Right atrium auricular region (tissue), 2 donors: ENCODE measurements at regions not wholly inside any gene's neighbourhood (a gene's known extent, or its start where the extent isn't known, plus 50 kb on each side); places are given as distances from the start of the nearest gene placed in this dataset.
"Not testable (repeated sequence)": the region's sequence is repeated elsewhere in the genome, so short reads cannot be mapped to it uniquely, and the experiment has no call there.

ENCODE experiments used
- DNase-seq: peaks from one replicate; pipeline ENCODE4 v3.0.0-alpha.2; 2019; ENCODE audit warnings: low spot score
- H3K27ac ChIP-seq, 2 donors: fragments of 200-600 bp; sonication (generic); 1 replicate in 1 of 2; 2 replicates in 1 of 2; pipeline ENCODE4 v1.5.1; 2016 to 2019
- H3K27me3 ChIP-seq, 2 donors: fragments of 200-600 bp; sonication (generic); one replicate each; pipeline versions ENCODE4 v1.5.1 to v1.6.0; 2017 to 2019
- H3K36me3 ChIP-seq: fragments of 200-600 bp; sonication (generic); one replicate; pipeline ENCODE4 v1.5.1; 2016
- H3K4me1 ChIP-seq, 2 donors: fragments of 200-600 bp; sonication (generic); one replicate each; pipeline versions ENCODE4 v1.5.1 to v1.6.0; 2017 to 2019
- H3K4me3 ChIP-seq, 2 donors: fragments of 200-600 bp; sonication (generic); 1 replicate in 1 of 2; 2 replicates in 1 of 2; pipeline ENCODE4 v1.5.1; 2017 to 2019; ENCODE audit warnings: mild to moderate bottlenecking in 1 of 2, moderate library complexity in 1 of 2
- H3K9me3 ChIP-seq, 2 donors: fragments of 200-600 bp; sonication (generic); one replicate each; pipeline ENCODE4 v1.5.1; 2019
- TF ChIP-seq, protein P1 (sequence below), 2 donors: fragments of 200-600 bp; sonication (generic); IDR thresholded peaks; one replicate each; pipeline ENCODE4 v1.5.1; 2019; ENCODE audit warnings: antibody characterized with exemption in 2 of 2

DNA sequence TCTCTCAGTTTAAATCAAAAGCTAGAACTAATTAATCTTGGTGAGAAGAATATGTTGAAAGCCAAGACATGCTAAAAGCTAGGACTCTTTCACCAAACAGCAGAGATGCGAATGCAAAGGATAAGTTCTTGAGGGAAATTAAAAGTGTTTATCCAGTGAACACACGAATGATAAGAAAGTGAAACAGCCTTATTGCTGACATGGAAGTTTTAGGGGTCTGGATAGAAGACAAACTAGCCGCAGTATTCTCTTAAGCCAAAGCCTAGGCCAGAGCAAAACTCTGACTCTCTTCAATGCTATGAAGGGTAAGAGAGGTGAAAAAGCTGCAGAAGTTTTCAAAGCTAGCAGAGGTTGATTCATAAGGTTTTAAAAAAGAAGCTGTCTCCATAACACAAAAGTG is 103.0 kb downstream of the UFM1 start:
- no peak for DNase-seq
- H3K4me1 ChIP-seq = no peaks in the 10 kb centered on the region
- no peaks in the 10 kb centered on the region for H3K27me3 ChIP-seq
- TF ChIP-seq, protein P1, sequence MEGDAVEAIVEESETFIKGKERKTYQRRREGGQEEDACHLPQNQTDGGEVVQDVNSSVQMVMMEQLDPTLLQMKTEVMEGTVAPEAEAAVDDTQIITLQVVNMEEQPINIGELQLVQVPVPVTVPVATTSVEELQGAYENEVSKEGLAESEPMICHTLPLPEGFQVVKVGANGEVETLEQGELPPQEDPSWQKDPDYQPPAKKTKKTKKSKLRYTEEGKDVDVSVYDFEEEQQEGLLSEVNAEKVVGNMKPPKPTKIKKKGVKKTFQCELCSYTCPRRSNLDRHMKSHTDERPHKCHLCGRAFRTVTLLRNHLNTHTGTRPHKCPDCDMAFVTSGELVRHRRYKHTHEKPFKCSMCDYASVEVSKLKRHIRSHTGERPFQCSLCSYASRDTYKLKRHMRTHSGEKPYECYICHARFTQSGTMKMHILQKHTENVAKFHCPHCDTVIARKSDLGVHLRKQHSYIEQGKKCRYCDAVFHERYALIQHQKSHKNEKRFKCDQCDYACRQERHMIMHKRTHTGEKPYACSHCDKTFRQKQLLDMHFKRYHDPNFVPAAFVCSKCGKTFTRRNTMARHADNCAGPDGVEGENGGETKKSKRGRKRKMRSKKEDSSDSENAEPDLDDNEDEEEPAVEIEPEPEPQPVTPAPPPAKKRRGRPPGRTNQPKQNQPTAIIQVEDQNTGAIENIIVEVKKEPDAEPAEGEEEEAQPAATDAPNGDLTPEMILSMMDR (IDR thresholded peaks at IDR 0.05) = no peak
- no peaks in the 10 kb centered on the region for H3K36me3 ChIP-seq
- H3K9me3 ChIP-seq = no peaks in the 10 kb centered on the region
- H3K4me3 ChIP-seq = no peak overlapping the region
- no peak overlapping the region for H3K27ac ChIP-seq

DNA sequence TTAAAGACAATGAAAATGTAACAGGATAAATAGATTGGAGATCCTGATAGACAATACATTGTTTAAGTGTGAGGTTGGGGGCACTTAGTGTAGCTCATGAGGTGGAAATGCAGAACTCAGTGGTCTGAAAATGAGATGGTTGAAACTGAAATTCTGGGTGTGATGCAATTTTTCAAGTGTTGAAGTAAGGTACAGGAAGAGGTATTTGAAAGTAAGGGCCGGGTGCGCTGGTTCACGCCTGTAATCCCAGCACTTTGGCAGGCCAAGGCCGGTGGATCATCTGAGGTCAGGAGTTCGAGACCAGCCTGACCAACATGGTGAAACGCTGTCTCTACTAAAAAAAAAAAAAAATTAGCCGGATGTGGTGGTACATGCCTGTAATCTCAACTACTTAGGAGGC is 113.0 kb downstream of the UFM1 start:
- Histone ChIP-seq H3K4me3 (no peak overlapping the region), H3K36me3 (no peaks in the 10 kb centered on the region), H3K4me1 (no peaks in the 10 kb centered on the region), H3K9me3 (peaks cover 0 to 11% of the 10 kb centered on the region in 2 donors), H3K27ac (no peak overlapping the region), H3K27me3 (no peaks in the 10 kb centered on the region)
- TF ChIP-seq, protein P1 (IDR thresholded peaks at IDR 0.05) = no peak
- no peak for DNase-seq

DNA sequence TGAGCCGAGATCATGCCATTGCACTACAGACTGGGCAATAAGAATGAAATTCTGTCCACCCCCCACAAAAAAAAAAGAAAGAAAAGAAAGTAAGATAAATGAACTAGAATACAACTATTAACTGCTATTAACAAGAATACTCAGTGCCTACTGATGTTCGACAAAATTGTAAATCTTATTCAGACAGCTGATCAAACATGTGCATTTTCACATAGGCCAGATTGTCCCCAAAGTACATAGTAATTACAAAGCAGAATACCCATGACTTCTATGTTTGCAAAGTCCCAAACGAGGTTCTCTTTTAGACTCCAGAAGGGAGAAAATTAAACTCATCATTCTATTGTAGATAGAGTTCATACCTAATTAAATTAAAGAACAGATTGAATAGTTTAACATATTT is 113.4 kb downstream of the UFM1 start:
- no peak overlapping the region for H3K4me3 ChIP-seq

DNA sequence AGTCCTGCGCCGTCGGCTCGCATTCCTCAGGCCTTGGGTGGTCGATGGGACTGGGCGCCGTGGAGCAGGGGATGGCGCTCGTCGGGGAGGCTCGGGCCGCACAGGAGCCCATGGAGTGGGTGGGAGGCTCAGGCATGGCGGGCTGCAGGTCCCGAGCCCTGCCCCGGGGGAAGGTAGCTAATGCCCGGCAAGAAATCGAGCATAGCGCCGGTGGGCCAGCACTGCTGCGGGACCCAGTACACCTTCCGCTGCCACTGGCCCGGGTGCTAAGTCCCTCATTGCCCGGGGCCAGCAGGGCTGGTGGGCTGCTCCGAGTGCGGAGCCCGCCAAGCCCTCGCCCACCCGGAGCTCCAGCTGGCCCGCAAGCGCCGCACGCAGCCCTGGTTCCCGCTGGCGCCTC is 122.8 kb downstream of the UFM1 start:
- H3K36me3 ChIP-seq, H3K27ac ChIP-seq, DNase-seq, H3K27me3 ChIP-seq, H3K4me1 ChIP-seq, H3K9me3 ChIP-seq, H3K4me3 ChIP-seq: not testable (repeated sequence)

More for the DNA sequence above, 113.4 kb downstream of the UFM1 start:
- DNase-seq = no peak
- H3K4me1 ChIP-seq = no peaks in the 10 kb centered on the region
- no peaks in the 10 kb centered on the region for H3K36me3 ChIP-seq
- TF ChIP-seq, protein P1 (IDR thresholded peaks at IDR 0.05) = no peak
- peaks cover 0 to 11% of the 10 kb centered on the region in 2 donors for H3K9me3 ChIP-seq
- H3K27ac ChIP-seq = no peak overlapping the region
- no peaks in the 10 kb centered on the region for H3K27me3 ChIP-seq

DNA sequence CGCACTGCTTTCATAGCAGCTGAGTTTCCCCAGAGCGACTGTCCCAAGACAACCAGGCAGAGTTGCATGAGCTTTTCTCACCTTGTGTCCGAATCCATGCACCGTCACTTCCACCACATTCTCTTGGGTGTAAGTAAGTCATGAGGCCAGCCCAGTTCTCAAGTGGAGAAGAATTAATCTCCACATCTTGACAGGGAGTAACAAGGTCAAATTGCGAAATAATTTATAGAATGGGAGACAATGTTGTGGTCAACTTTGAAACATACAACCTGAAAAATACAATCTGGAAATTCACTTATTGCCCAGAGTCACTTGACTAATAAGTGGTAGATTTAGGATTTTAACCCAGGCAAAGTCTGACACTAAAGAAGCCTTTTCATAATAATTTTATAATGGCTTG is 123.7 kb downstream of the UFM1 start:
- Histone ChIP-seq H3K4me3 (no peak overlapping the region), H3K4me1 (no peaks in the 10 kb centered on the region), H3K36me3 (no peaks in the 10 kb centered on the region), H3K9me3 (no peaks in the 10 kb centered on the region), H3K27ac (no peak overlapping the region), H3K27me3 (no peaks in the 10 kb centered on the region)
- DNase-seq = no peak
- TF ChIP-seq, protein P1 (IDR thresholded peaks at IDR 0.05) = no peak

DNA sequence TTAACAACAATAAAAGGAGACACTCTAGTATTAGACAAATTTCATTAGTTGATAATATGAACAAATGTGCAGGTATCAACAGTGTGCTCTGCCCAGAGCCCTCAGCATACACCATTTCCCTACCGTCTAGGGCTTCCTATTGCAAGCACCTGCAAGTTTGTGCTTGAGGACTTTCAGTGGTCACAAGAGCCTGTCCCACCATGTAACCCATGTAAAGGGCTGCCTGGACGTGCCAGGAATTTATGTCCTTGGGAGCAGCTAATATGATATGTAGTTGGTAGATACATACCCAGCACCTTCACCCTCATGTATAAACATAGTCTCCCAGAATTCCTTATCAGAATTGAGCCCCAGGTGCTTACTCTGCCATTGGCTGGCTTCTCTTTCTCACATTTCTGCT is 128.0 kb downstream of the UFM1 start:
- Histone ChIP-seq H3K4me1 (no peaks in the 10 kb centered on the region), H3K9me3 (no peaks in the 10 kb centered on the region), H3K27ac (no peak overlapping the region), H3K27me3 (no peaks in the 10 kb centered on the region), H3K36me3 (no peaks in the 10 kb centered on the region), H3K4me3 (no peak overlapping the region)
- TF ChIP-seq, protein P1 (IDR thresholded peaks at IDR 0.05) = no peak
- no peak for DNase-seq
